Right lung (tissue), 2 donors: ENCODE measurements at regions not wholly inside any gene's neighbourhood (a gene's known extent, or its start where the extent isn't known, plus 50 kb on each side); places are given as distances from the start of the nearest gene placed in this dataset.
A peak's percentile ranks its signal among the peaks of the same experiment; 100 is the strongest.
"Not testable (repeated sequence)": the region's sequence is repeated elsewhere in the genome, so short reads cannot be mapped to it uniquely, and the experiment has no call there.

Experiments
- DNase-seq, 2 donors: peaks; one replicate each; pipeline ENCODE4 v3.0.0-alpha.2; 2013

- no peak for DNase-seq
These were observed 445.9 kb downstream of the ZNF536 start for GRCh38 chr19:30817965-30818567.

GRCh38 chr19:30817197-30817596 is 445.0 kb downstream of the ZNF536 start:
- DNase-seq, result no peak

- DNase-seq, result no peak
These were observed 443.9 kb downstream of the ZNF536 start for GRCh38 chr19:30815889-30816580.

GRCh38 chr19:30812099-30812678 is 440.0 kb downstream of the ZNF536 start:
- DNase-seq, result no peak

GRCh38 chr19:30811397-30812098 is 439.4 kb downstream of the ZNF536 start:
- DNase-seq, result no peak

GRCh38 chr19:30810726-30811125 is 438.5 kb downstream of the ZNF536 start:
- DNase-seq, result no peak

- no peak for DNase-seq
These were observed 435.1 kb downstream of the ZNF536 start for GRCh38 chr19:30807278-30807677.

GRCh38 chr19:30806311-30806710 is 434.1 kb downstream of the ZNF536 start:
- no peak for DNase-seq

GRCh38 chr19:30804751-30805150 is 432.6 kb downstream of the ZNF536 start:
- DNase-seq, result peak; percentile 87 to 90

GRCh38 chr19:30804333-30804732 is 432.1 kb downstream of the ZNF536 start:
- not testable (repeated sequence) for DNase-seq

GRCh38 chr19:30802424-30803013 is 430.3 kb downstream of the ZNF536 start:
- DNase-seq, result no peak

GRCh38 chr19:30799865-30800755 is 427.9 kb downstream of the ZNF536 start:
- no peak for DNase-seq

- DNase-seq, result no peak
These were observed 423.5 kb downstream of the ZNF536 start for GRCh38 chr19:30795727-30796126.

GRCh38 chr19:30792561-30793505 is 420.6 kb downstream of the ZNF536 start:
- DNase-seq, result no peak

- DNase-seq, result no peak
These were observed 418.9 kb downstream of the ZNF536 start for GRCh38 chr19:30791088-30791487.

- DNase-seq, result no peak
These were observed 418.0 kb downstream of the ZNF536 start for GRCh38 chr19:30790056-30790680.

- no peak for DNase-seq
These were observed 416.1 kb downstream of the ZNF536 start for GRCh38 chr19:30788105-30788765.

GRCh38 chr19:30785458-30786137 is 413.4 kb downstream of the ZNF536 start:
- DNase-seq, result no peak
